RPMI8226 (cell line): ENCODE measurements at regions not wholly inside any gene's neighbourhood (a gene's known extent, or its start where the extent isn't known, plus 50 kb on each side); places are given as distances from the start of the nearest gene placed in this dataset.

Source experiments
- DNase-seq: peaks from one replicate; pipeline ENCODE4 v3.0.0-alpha.2; 2015

DNA sequence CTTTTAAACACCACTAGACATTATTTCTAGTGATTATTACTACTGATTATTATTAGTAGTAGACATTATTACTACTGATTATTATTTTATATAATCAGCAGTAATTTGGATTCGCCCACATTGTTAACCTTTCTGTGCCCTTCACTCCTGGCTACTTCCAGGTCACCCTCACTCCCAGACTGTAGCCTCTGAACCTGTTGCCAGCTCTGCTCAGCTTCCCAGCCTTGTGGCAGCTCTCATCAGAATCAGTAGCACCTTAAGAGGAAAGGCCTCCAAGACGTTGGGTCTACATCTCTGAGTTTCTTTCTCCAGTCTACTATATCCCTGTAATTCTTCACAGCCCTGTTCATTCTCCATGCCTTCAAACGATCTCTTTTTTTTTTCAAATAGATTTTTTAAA, 137.0 kb downstream of the KATNIP start:
- no peak for DNase-seq

DNA sequence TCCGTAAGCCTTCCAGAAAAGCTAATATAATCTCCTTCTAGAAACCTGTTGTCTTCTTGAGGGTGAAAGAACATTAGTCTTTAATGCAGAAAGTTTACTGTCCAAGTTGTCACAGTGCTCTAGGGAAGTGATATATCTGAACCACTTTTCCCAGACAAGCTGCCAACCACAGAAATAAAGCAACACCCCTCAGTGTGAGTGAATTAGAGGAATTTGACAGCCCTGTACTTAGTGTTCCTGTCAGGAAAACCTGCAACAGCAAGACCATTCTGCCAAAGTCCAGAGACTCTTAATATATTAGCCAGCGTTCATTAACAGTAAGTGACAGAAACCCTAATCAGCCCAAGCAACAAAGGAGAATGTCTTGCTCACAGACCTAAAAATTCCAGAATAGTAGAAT, 137.7 kb downstream of the KATNIP start:
- DNase-seq = no peak

- no peak for DNase-seq
These were observed 139.8 kb downstream of the KATNIP start for GRCh38 chr16:27689711-27690110.

DNA sequence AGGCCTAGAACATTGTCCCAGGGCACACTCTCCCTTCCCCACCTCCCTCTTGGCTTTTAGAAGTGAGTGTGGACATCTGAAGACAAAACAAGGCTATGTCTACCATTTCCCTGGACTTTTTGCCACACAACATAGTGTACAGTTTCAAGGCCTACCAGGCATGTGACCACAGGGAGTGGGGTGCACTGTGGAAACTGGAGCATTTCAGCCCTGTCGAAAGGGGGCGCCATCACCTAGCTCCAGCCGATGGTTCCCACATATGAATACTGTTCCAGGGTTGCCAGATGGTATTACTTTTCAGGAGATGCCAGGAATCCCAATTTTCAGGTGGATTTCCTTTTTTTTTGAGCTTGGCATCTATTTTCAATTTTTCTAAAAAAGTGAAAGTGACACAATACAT, 140.7 kb downstream of the KATNIP start:
- DNase-seq = peak; percentile 47

- no peak for DNase-seq
These were observed 141.8 kb downstream of the KATNIP start for GRCh38 chr16:27691721-27692120.

GRCh38 chr16:27692576-27692975, 142.6 kb downstream of the KATNIP start:
- DNase-seq = no peak

DNA sequence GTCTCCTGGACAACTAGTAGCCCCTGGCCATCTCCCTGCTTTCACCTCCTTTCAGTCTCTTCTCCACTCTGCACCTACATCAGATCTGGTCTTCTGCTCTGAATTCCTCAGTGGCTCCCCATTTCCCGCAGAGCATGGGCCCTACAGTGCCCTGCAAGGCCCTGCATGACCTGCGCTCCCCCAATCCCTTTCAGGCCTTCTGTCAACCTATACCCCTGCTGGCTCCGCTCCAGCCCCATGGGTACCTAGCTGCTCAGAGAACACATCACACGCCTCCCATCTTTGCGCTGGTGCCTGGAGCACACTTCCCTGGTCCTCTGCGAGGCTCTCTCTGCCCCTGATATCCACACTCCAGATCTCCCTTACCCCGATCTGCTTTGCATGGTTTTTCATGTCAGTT, 145.2 kb downstream of the KATNIP start:
- DNase-seq = no peak

DNA sequence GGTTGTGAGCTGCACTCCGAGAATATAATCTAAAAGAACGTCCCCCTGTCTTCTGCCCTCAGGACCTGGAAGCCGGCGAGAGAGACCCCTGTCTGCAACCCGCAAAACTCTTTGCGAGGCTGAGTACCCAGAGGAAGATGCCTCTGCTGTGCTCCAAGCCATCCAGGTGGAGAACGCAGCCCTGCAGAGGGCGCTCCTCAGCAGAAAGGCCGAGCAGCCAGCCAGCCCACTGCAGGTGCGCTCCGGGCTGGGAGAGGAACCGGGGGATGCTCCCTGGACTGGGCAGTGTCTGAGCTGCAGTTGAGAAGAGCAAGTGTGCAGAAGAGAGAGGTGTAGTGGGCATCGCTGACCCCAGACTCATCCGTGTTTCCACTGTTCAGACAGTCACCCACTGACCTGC, 148.3 kb downstream of the KATNIP start:
- DNase-seq = peak; percentile 16

- no peak for DNase-seq
These were observed 148.8 kb downstream of the KATNIP start for GRCh38 chr16:27698746-27699145.

- DNase-seq = no peak
These were observed 149.6 kb downstream of the KATNIP start for GRCh38 chr16:27699540-27699939.

DNA sequence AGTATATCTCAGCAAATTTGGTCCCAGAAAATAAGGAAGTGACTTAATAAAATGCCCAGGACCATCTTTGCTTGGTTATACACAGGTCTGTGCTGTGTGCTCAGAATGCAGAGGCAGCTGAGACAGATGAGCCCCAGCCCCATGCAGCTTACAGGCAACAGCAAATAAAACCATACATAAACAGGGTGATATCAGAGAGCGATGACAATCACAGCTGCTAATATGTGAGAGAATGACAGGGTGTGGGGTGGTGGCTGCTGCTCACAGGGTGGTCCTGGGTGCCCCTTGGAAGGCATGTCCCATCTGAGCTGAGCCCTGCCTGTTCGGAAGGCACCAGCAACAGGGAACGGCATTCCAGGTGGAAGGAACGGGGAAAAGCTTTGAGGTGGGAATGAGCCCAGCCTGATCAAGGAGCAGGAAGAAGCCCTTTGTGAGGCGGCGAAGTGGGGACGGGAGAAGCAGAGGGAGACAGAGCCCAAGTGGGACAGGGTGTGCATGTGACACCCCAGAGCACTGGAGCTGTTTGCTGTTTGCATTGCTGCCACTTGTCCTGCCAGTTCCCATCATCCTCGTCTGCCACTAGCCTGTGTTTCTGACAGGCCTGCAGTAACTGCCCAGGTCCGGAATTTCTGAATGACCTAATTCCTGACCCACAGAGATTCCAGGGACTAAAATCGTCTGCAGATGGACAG, 150.5 kb downstream of the KATNIP start:
- DNase-seq = no peak

DNA sequence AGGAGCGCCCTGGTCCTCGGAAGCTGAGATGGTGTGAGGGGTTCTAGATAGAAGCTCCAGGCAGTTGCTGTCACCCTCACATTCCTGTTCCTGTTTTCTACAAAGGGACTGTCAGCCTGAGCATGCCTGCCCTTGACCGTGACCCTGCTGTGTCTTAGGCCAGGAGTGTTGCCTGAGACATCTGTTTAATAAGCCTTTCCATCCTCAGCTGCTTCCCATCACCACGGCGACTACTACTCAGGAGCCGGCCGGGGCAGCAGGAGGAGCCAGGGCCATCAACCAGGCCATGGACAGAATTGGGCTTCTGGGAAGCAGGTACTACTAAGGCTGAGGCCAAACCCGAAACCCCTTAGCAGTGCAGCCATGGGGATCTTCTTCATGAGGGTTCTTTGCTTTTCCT, 151.4 kb downstream of the KATNIP start:
- DNase-seq = no peak

DNA sequence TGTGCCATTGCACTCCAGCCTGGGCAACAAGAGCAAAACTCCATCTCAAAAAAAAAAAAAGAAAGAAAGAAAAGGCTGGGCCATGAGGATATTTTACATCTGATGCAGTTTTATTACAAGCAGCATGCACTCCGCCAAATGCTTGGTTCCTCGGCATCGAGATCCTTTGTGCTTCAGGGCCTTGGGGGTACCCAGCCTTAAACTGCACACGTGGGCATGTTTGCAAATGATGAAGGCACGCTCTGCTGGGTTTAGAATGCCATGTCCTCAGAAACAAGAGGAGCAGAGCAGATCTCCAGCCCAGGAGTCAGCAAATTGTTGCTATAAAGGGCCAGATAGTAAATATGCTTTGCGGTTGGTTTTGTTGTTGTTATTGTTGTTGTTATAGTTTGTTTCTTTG, 153.2 kb downstream of the KATNIP start:
- no peak for DNase-seq

DNA sequence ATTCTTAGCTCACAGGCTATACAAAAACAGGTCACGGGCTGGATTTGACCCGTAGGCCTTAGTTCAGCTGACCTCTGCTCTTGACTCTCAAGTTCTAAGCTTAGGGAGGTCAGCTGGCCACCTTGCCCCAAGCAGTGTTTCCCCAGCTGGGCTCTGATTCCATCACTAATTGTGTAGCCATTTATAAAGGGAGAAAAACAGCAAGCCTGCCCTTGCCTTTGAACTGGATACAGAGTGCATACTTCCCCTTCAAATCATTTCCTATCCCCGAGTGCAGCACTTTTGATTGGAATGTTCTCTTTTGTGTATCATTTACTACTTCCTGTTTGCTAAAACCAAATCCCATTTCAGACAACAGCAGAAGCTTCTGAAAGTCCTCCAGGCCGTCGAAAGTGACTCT, 153.6 kb downstream of the KATNIP start:
- no peak for DNase-seq

DNA sequence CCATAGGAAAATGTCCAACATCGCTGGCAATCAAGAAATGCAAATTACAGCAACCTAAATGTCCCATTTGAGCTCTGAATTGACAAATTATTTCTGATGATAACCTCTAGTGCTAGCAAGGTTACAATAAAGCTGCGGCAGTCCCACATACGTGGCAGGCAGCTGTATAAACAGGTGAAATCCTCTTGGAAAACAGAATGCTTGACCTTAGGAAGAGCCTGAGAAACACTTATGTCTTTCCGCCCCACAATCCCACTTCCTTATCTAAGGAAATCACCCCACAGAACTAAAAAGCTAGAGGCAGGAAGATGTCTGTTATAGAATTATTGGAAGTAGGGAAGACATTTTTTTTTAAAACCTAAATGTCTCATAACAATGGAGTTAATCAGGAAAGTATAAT, 154.3 kb downstream of the KATNIP start:
- no peak for DNase-seq

DNA sequence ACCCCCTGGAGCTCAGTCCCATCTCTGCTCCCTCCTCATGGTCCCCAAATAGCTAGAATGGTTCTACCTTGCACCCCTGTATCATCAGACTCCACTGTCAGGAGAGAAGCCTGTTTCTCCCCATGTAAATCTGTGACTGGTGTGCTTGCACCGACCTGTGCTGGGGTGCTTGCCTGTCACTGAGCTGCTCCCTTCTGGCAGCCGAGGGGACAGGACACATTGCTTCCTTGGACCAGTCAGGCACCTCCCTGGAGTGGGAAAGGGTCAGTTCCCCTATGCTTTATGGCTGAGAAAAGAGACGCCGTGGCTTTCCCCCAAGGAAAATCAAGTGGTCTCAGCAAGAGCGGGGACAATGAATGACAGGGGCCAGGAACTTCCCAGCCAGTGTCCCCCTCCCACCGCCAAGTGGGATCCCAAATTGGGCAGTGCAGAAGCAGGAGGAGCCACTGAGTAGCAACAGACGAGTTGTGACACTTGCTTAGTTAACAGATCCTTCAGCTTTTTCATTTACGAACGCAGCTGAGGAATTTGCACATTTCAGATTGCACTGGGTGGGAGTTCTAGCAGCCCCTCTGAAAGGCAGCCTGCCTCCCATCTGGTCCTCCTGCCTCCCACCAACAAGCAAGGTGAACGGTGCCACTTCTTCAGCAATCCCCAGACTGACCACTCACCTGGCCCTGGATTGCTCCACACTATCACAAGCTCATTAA, 156.4 kb downstream of the KATNIP start:
- DNase-seq = no peak

- DNase-seq = no peak
These were observed 157.1 kb downstream of the KATNIP start for GRCh38 chr16:27706866-27707685.

DNA sequence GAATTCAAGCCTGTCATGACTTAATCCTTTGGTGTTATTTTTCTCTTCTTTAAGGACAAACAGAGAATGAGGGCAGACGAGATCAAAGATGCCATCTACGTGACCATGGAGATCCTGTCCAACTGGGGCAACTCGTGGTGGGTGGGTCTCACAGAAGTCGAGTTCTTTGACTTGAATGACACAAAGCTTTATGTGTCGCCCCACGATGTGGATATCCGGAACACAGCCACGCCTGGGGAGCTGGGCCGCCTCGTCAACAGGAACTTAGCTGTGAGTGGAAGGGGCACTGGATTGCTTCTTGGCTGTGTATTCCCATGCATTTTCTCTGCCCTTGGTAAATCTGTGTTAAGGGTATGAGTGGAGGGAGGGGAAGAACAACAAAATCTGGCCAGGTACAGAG, 158.7 kb downstream of the KATNIP start:
- DNase-seq = no peak

GRCh38 chr16:27712251-27712711, 162.3 kb downstream of the KATNIP start:
- DNase-seq = no peak

GRCh38 chr16:27717726-27718125, 167.8 kb downstream of the KATNIP start:
- DNase-seq = no peak

GRCh38 chr16:27718201-27719105, 168.5 kb downstream of the KATNIP start:
- no peak for DNase-seq

DNA sequence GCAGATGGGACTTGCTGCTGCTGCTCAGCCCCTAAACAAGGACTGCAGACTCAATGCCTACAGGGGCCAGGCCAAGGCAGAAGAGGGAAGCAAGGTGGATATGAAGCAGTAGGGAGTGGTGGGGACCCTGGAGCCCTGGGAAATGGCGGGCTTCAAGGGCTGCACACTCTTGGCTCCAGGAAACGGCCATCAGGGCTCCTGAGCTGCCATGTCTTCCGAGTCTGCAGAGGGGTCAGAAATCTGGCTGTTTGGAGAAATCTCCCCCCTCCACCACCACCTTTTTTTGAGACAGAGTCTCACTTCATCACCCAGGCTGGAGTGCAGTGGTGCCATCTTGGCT, 169.1 kb downstream of the KATNIP start:
- no peak for DNase-seq
